ENCODE measurements at regions not wholly inside any gene's neighbourhood (a gene's known extent, or its start where the extent isn't known, plus 50 kb on each side); places are given as distances from the start of the nearest gene placed in this dataset.
A peak's percentile ranks its signal among the peaks of the same experiment; 100 is the strongest.
"Not testable (repeated sequence)": the region's sequence is repeated elsewhere in the genome, so short reads cannot be mapped to it uniquely, and the experiment has no call there.

GRCh38 chr14:40954448-40955130 lies 652.1 kb upstream of the LRFN5 start:
- WGBS (ENCODE audit: low lambda C conversion rate): 66% methylated on average over 34 of the region's 34 CpGs
- POLR2A ChIA-PET; CTCF ChIA-PET (ENCODE audit: low intra/inter-chr PET ratio, low total read pairs); H2AFZ ChIP-seq (ENCODE audit: low read length); intact Hi-C loops (cut with micrococcal nuclease; ENCODE audit: unreplicated experiment); H3K27ac ChIP-seq (ENCODE audit: extremely low read length, insufficient read depth, low read length); BruUV-seq (replicated peaks); ATAC-seq; H4K20me1 ChIP-seq (ENCODE audit: insufficient read depth, low read length); H3K36me3 ChIP-seq (replicated peaks in 1 of 2; ENCODE audit: control insufficient read depth in 1 of 2, insufficient read depth in 2 of 2, low read length in 2 of 2); H3K9ac ChIP-seq (ENCODE audit: insufficient read depth, low read depth, low read length); H3K4me3 ChIP-seq (replicated peaks in 1 of 3; ENCODE audit: insufficient read depth in 1 of 3, low read depth in 2 of 3, low read length in 3 of 3); H3K79me2 ChIP-seq (ENCODE audit: insufficient read depth, low read length); H3K27me3 ChIP-seq (ENCODE audit: control insufficient read depth in 1 of 2, insufficient read depth in 2 of 2, low read length in 2 of 2); in situ Hi-C loops (cut with HindIII; ENCODE audit: extremely low pct_ligation_motif_present, low pct_unique_long_range_greater_than_20kb); FAIRE-seq; H3K4me2 ChIP-seq (ENCODE audit: low read depth, low read length); H3K4me1 ChIP-seq (ENCODE audit: insufficient read depth, low read length); DNase-seq (ENCODE audit: low spot score): not testable (repeated sequence)
- peak; percentile 23; the same call in 1 of the 2 replicates for TF ChIP-seq ZNF281 (CRISPR knock-in tag; IDR thresholded peaks at IDR 0.05; ENCODE audit: borderline replicate concordance)
- peaks cover 48% of the 10 kb centered on the region for H3K9me3 ChIP-seq (ENCODE audit: low read length)

- H3K79me2 ChIP-seq (ENCODE audit: insufficient read depth, low read length): no peaks in the 10 kb centered on the region
- DNase-seq (ENCODE audit: low spot score) (no peak), FAIRE-seq (no peak), ATAC-seq (no peak)
- peaks cover 49% of the 10 kb centered on the region for H3K9me3 ChIP-seq (ENCODE audit: low read length)
- in situ Hi-C loops (cut with HindIII; ENCODE audit: extremely low pct_ligation_motif_present, low pct_unique_long_range_greater_than_20kb) (no loop called here), intact Hi-C loops (cut with micrococcal nuclease; ENCODE audit: unreplicated experiment) (no loop called here)
- no peak overlapping the region for H3K27ac ChIP-seq (ENCODE audit: extremely low read length, insufficient read depth, low read length)
- no peaks in the 10 kb centered on the region for H3K4me1 ChIP-seq (ENCODE audit: insufficient read depth, low read length)
- H4K20me1 ChIP-seq (ENCODE audit: insufficient read depth, low read length): no peaks in the 10 kb centered on the region
- no peak overlapping the region for H3K9ac ChIP-seq (ENCODE audit: insufficient read depth, low read depth, low read length)
- CTCF ChIA-PET (ENCODE audit: low intra/inter-chr PET ratio, low total read pairs): no interaction called here
- WGBS (ENCODE audit: low lambda C conversion rate): 2% methylated on average over 3 of the region's 3 CpGs
- no peaks in the 10 kb centered on the region for H3K36me3 ChIP-seq (replicated peaks in 1 of 2; ENCODE audit: control insufficient read depth in 1 of 2, insufficient read depth in 2 of 2, low read length in 2 of 2)
- no peaks in the 10 kb centered on the region for H3K27me3 ChIP-seq (ENCODE audit: control insufficient read depth in 1 of 2, insufficient read depth in 2 of 2, low read length in 2 of 2)
- no peak overlapping the region for H3K4me3 ChIP-seq (replicated peaks in 1 of 3; ENCODE audit: insufficient read depth in 1 of 3, low read depth in 2 of 3, low read length in 3 of 3)
- POLR2A ChIA-PET: no interaction called here
- BruUV-seq (replicated peaks): no TSS peak
- no peak overlapping the region for H2AFZ ChIP-seq (ENCODE audit: low read length)
- no peak overlapping the region for H3K4me2 ChIP-seq (ENCODE audit: low read depth, low read length)
- TF ChIP-seq ZNF619 (CRISPR knock-in tag; IDR thresholded peaks at IDR 0.05): no peak
- no peak for TF ChIP-seq SIX1 (CRISPR knock-in tag; IDR thresholded peaks at IDR 0.05; ENCODE audit: borderline replicate concordance)
- no peak for TF ChIP-seq ZNF292 (CRISPR knock-in tag; IDR thresholded peaks at IDR 0.05; ENCODE audit: borderline replicate concordance, low read depth)
- no peak for TF ChIP-seq ZBTB20 (CRISPR knock-in tag; IDR thresholded peaks at IDR 0.05; ENCODE audit: borderline replicate concordance, low read depth)
- no peak for TF ChIP-seq ZSCAN21 (CRISPR knock-in tag; IDR thresholded peaks at IDR 0.05; ENCODE audit: borderline replicate concordance)
- no peak for TF ChIP-seq THAP9 (CRISPR knock-in tag; IDR thresholded peaks at IDR 0.05; ENCODE audit: borderline replicate concordance)
- no peak for TF ChIP-seq CERS6 (CRISPR knock-in tag; IDR thresholded peaks at IDR 0.05)
Measured at GRCh38 chr14:40944521-40944920, 662.2 kb upstream of the LRFN5 start.

All from HepG2 (cell line).